ENCODE measurements at regions not wholly inside any gene's neighbourhood (a gene's known extent, or its start where the extent isn't known, plus 50 kb on each side); places are given as distances from the start of the nearest gene placed in this dataset.

DNA sequence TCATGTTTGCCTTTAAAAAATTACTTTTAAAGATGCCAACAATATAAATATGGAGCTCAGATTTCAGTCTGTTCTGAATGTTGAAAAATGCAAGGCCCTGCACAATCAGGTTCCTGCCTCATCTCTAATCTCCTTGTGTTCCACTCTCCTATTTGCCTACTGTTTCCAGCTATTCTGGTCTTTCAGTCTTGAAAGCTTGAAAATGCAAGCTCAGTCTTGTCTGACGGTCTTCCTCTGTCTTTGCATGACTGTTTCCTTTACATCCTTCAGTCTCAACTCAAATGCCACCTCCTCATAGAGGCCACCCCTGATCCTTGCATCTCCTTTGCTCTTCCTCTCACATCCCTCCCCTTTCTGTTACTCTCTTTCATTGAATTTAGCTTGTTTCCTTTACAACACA lies 354.9 kb downstream of the KIF4B start:
- no peak overlapping the region for H3K4me3 ChIP-seq (ENCODE audit: low read depth, low read length)
- DNase-seq (ENCODE audit: low read depth), result no peak
- TF ChIP-seq CTCF (conservative IDR thresholded peaks at IDR 0.05; ENCODE audit: low read depth, low read length), result no peak

DNA sequence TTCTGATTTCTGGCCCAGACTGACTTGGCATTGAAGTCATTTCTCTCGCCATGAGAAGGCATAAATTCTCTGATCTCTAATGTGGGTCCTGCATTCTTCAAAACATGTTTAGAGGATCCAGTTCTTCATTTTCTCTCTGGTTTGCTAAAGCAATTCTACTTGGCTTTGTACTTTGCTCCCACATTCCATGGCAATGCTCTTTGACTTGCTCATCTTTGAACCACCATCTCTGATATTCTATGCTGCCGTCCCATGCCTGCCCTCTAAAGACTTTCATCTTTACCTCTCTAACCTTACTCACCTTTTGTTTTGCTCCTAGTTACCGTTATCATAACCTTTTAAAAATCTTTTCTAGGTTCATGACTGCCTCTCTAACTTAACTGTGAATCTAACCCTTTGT lies 366.9 kb downstream of the KIF4B start:
- no peak overlapping the region for H3K4me3 ChIP-seq (ENCODE audit: low read depth, low read length)
- no peak for TF ChIP-seq CTCF (conservative IDR thresholded peaks at IDR 0.05; ENCODE audit: low read depth, low read length)
- DNase-seq (ENCODE audit: low read depth), result no peak

- no peak overlapping the region for H3K4me3 ChIP-seq (ENCODE audit: low read depth, low read length)
- no peak for DNase-seq (ENCODE audit: low read depth)
- TF ChIP-seq CTCF (conservative IDR thresholded peaks at IDR 0.05; ENCODE audit: low read depth, low read length), result no peak
Observed at GRCh38 chr5:155381654-155382053, 368.1 kb downstream of the KIF4B start.

DNA sequence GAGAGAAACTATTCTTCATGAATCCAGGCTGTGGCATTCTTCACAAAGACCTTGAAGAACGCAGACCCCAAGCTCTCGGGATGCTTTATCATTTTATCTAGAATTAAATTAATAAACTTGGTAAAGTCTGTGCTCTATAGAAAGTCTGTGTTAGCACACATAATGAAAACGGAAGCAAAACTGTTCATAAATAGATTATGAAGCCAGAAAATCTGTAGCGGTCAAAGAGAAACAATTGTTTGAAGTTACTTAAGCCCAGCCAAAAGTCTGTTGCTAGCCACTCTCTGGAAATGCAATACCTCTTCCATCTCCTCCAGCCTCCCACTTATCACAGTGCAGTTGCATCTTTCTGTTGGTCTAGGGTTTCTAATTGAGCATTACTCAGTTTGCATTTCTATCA lies 375.9 kb downstream of the KIF4B start:
- no peak for DNase-seq (ENCODE audit: low read depth)
- TF ChIP-seq CTCF (conservative IDR thresholded peaks at IDR 0.05; ENCODE audit: low read depth, low read length), result no peak
- H3K4me3 ChIP-seq (ENCODE audit: low read depth, low read length), result no peak overlapping the region

- TF ChIP-seq CTCF (conservative IDR thresholded peaks at IDR 0.05; ENCODE audit: low read depth, low read length), result no peak
- no peak overlapping the region for H3K4me3 ChIP-seq (ENCODE audit: low read depth, low read length)
- no peak for DNase-seq (ENCODE audit: low read depth)
Observed at GRCh38 chr5:155394727-155395126, 381.2 kb downstream of the KIF4B start.

GRCh38 chr5:155402927-155403640 lies 389.5 kb downstream of the KIF4B start:
- no peak for DNase-seq (ENCODE audit: low read depth)
- TF ChIP-seq CTCF (conservative IDR thresholded peaks at IDR 0.05; ENCODE audit: low read depth, low read length), result no peak

DNA sequence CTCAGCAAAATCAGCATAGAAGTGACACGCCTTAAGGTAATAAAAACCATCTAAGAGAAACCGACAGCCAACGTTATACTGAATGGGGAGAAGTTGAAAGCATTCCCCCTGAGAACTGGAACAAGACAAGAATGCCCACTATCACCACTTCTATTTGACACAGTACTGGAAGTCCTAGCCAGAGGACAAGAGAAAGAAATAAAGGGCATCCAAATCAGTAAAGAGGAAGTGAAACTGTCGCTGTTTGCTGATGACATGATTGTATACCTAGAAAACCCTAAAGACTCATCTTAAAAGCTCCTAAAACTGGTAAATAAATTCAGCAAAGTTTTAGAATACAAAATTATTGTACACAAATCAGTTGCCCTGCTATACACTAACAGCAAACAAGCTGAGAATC lies 393.3 kb downstream of the KIF4B start:
- H3K4me3 ChIP-seq (ENCODE audit: low read depth, low read length), result no peak overlapping the region
- no peak for DNase-seq (ENCODE audit: low read depth)
- no peak for TF ChIP-seq CTCF (conservative IDR thresholded peaks at IDR 0.05; ENCODE audit: low read depth, low read length)

More at GRCh38 chr5:155402927-155403640, 389.5 kb downstream of the KIF4B start:
- H3K4me3 ChIP-seq (ENCODE audit: low read depth, low read length), result no peak overlapping the region
